ENCODE measurements at regions not wholly inside any gene's neighbourhood (a gene's known extent, or its start where the extent isn't known, plus 50 kb on each side); places are given as distances from the start of the nearest gene placed in this dataset.
"Not testable (repeated sequence)": the region's sequence is repeated elsewhere in the genome, so short reads cannot be mapped to it uniquely, and the experiment has no call there.

DNA sequence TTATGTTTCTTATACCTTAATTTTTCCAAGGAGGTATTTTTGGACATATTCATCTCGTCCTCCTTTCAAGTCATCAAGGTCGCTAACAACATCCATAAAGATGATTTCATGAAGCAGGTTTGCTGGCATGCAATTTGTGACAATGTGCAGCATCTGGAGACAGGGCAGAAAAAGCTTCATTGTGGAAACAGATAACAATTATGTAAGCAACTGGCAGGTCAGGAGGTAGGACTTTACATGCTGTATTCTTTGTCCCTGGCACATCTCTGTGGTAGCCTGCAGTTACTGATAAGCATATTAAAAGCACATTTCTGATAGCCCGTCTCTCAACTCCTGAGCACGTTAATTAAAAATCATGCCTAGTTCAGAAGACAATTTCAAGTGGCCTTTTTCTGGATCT lies 156.8 kb downstream of the LEPR start:
- no peak for DNase-seq
- intact Hi-C loops (cut with DNase I): no loop called here

DNA sequence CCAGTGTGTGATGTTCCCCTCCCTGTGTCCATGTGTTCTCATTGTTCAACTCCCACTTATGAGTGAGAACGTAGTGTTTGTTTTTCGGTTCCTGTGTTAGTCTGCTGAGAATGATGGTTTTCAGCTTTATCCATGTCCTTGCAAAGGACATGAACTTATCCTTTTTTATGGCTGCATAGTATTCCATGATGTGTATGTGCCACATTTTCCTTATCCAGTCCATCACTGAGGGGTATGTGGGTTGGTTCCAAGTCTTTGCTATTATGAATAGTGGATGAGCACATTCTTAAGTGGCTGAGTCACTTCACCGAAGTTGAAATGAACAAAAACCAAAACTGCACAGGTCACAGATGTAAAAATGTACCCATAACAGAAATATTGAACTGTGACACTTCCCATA lies 157.5 kb downstream of the LEPR start:
- intact Hi-C loops (cut with DNase I); DNase-seq: not testable (repeated sequence)

DNA sequence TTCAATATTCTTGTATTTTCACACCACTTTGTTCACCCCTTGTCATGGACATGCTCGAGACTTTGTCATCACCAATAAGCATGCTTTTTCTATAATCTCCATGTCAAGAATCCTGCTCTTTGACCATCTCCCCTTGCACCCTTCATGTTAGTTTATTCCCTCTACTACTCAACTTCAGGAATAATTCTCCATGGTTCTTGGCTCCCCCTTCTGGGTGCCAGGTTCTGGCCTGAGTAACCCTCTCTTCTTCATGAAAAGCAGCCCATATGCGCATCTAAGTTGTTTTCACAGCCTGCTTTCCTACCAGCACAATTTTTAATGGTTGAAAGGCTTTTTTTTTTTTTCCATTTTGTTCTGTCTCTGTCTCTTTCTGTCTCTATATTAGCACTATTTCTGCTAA lies 160.7 kb downstream of the LEPR start:
- intact Hi-C loops (cut with DNase I): no loop called here
- DNase-seq: no peak

DNA sequence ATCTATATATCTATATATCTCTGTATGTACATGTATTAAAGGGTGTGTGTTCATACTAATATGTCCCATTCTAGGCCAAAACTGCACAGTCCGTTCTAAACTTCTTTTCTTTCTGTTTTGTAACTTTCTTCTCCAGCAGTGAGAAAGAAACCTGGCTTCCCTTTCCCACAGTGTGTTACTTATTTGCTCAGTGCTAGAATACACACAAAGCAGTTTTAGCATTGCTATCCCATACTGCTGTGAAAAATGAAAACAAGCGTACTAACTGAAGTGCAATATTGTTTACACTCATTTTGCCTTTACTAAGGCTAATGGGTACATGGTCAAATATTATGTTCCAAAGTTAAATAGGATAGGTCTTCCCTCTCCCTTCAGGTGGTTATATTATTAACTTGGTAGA lies 163.9 kb downstream of the LEPR start:
- intact Hi-C loops (cut with DNase I): no loop called here
- no peak for DNase-seq

DNA sequence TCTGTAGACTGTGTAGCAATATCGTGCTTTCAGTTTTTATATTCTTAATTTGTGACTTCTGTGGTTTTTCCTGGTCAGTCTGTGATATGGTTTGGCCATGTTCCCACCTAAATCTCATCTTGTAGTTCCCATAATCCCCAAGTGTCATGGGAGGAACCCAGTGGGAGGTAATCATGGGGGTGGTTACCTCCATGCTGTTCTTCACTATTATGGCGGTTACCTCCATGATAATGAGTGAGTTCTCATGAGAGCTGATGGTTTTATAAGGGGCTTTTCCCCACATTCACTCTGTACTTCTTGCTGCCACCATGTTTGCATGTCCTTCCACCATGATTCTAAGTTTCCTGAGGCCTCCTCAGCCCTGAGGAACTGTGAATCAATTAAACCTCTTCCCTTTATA lies 169.8 kb downstream of the LEPR start:
- DNase-seq: no peak
- intact Hi-C loops (cut with DNase I): no loop called here

DNA sequence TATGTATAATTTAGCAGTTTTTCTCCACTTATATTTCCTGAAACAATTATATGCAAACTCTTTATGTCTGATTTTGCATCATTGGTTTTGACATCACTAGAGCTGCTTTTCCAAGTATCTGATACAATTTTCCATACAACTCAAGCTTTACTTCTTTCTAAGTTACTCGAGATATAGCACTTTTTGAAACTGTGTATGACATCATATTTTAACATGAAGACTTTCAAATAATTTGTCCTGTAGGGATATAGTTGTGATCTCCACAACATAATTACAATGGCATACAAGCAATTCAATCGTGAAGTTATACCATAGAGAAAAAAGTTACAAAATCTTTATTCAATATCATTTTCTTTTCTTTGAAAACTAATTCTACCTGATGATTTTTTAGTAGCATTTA lies 173.0 kb downstream of the LEPR start:
- no peak for DNase-seq
- intact Hi-C loops (cut with DNase I): no loop called here

DNA sequence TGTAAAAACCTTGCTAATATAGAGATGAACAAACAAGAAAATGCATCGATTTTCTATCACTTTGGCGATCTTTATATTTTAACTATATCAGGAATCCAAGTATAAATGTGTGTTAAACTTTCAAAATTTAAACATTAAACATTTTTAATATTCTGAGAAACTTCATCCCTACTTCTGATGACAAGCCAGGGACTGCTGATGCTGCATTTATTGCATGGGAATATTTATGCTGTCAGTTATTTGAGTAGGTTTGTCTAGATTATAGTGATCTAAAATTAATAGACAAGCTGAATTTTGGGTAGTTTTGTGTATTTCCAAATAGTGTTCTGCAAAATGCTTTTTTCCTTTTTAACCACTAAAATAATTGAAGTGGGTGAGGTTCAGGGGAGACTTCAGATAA lies 175.3 kb downstream of the LEPR start:
- intact Hi-C loops (cut with DNase I): no loop called here

DNA sequence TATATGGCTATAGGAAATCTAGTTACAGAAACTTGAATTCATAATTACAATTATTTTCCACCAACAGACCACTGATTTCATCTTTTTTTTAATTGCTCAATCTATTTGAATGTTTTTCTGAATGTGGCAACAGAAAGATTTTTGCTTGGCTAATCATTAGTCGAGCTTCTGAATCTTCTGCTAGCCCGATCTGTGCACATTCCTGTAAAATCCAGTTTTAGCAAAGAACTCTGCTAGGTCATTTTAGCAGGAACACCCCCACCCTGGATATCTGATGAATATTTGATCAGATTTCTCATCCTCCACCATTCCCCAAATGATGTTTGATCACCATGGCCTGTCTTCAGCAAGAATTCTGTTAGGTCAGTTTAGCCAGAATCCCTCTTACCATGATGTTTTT lies 176.3 kb downstream of the LEPR start:
- no peak for DNase-seq
- intact Hi-C loops (cut with DNase I): no loop called here

More for the DNA sequence above, 175.3 kb downstream of the LEPR start:
- DNase-seq: no peak

DNA sequence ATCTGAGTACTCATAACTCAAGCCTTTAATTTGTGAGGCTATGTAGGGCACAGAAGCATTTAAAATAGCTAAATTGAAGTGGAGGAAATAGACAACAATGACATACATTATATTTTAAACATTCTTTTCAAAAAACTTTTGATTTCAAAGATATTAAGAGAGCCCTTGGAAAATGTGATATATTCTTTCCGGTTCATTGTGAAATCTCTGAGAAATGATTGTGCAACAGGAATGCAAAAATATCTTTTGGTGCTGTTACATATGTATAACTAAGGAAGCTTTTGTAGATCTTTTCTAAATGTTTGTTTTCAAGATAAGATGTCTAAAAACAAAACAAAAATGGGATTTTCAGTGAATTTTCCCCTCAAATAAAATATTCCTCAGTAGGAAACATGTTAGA lies 185.2 kb downstream of the LEPR start:
- no peak for DNase-seq
- intact Hi-C loops (cut with DNase I): no loop called here

DNA sequence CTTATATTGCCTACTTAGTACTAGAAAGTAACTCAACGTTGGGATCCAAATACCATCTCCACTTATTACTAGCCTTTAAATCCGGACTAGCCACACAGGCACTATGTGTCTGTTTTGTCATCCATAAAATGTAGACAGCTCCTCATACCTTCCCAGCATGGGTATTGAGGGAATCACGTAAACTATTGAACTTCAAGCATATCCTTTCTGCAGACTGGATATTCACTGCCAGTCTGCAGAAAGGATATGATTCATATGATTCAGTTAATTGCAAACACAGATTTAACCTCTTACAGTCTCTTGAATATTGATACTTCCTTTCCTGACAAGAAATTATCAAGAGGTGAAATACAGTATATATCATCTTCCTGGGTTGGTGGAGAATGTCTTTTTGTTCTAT lies 186.0 kb downstream of the LEPR start:
- no peak for DNase-seq
- intact Hi-C loops (cut with DNase I): no loop called here

DNA sequence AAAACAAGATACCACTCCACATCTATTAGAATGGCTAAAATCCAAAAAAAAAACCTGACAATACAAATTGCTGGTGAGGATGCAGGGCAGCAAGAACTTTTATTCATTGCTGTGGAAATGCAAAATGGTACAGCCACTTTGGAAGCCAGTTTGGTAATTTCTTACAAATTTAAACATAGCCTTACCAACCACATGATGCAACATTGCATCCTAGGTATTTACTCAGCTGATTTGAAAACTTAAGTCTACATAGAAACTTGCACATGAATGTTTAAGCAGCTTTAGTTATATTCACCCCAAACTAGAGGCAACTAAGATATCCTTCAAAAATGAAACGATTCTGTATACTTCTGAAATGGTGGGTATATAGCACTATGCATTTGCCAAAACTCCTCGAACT lies 178.8 kb upstream of the PDE4B start:
- intact Hi-C loops (cut with DNase I): no loop called here
- no peak for DNase-seq

DNA sequence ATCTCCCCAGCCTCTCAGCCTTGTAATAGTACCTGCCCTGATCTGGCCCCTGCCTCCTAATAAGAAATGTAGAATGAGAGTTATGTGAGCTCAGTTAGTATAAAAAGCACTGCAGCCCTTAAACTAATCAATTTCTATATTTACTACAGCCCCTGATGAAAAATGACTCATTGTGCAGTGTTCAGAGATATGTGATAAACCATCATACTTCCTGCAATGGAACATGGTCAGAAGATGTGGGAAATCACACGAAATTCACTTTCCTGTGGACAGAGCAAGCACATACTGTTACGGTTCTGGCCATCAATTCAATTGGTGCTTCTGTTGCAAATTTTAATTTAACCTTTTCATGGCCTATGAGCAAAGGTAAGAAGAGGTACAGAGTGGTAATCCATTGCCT lies 176.8 kb upstream of the PDE4B start:
- no peak for DNase-seq
- intact Hi-C loops (cut with DNase I): no loop called here

DNA sequence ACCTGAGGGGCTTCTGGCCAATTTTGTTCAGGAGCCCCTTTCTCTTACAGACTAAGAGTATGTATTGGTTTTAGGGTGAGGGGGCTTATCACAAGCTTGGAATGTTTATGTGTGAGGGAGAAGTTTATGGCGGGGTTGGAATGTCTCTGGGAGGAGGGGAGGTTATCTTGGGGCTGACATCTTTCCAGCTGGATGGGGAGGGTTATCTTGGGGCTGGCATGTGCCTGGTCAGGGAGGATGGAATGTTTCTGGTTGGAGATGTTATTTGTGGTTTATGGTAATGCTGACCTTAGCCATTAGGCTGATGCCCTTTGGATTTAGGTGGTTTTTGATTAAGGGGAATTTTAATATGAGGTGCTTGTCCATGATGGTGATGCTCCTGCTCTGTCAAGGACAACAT lies 171.0 kb upstream of the PDE4B start:
- intact Hi-C loops (cut with DNase I); DNase-seq: not testable (repeated sequence)

DNA sequence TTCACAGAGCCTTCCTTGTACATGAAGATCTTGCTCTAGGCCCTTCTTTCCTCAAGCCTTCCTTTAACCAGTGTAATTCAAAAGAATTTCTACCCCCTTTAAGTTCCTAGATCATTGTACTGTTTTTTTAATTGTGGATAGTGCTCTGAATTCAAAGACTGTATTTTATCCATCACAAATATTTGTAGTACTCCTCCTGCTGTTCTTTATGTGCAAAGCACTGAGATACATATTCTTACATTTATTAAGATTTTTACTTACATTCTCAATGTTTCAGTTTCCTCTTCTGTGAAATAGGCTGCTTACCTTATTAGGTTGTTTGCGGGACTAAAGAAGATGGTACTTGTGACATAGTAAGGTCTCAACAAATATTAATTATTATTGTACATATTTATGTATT lies 168.8 kb upstream of the PDE4B start:
- DNase-seq: no peak
- intact Hi-C loops (cut with DNase I): no loop called here

DNA sequence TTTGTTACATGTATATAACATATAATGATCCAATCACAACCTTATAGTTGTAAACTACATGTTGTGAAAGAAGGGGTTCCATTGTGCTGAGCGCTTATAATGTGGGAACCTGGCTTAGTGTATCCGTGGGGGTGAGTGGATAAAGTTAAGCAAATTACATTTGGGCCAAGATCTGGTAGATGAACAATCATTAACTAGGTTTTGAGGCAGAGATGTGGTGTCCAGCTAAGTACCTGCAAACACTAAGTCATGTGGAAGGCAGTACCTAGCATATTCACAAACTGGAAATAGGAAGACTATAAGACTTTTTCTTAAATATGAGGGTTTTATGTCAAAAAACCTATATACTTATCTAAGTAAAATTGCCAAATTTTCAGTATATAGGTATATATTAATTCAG lies 167.2 kb upstream of the PDE4B start:
- intact Hi-C loops (cut with DNase I): no loop called here
- DNase-seq: no peak

DNA sequence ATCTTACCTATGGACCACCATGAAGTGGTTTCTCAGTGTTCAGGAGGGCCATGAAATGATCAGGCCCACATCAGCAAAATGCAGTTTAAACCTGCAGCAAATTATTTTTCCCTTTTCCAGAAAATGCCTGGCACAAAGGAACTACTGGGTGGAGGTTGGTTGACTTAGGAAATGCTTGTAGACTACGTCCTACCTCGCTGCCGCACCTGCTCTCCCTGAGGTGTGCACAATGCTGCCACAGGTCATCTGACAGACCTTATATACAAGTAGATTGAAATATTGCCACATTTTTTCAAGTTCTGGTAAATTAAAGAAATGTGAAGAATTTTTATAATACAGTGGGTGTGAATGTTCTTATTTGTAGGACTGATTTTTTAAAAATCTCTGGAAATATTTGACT lies 166.7 kb upstream of the PDE4B start:
- intact Hi-C loops (cut with DNase I): no loop called here
- DNase-seq: no peak

DNA sequence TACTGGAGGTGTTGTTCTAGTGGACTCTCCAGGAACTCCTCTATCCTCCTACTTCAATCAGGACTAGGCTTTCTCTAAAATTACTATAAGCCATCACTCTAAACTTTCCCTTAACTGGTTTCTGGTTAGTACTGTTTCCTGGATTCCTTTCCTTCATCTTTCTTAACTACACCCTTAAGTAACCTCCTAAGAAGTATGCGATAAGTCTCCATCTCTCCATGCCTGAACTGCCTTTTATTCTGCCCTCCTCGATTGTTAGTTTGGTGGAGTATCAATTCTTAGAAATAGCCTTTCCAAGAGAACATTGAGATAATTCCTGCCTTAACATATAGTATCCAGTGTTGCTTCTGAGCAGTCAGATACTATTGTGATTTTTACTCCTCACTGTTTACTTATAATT lies 162.9 kb upstream of the PDE4B start:
- intact Hi-C loops (cut with DNase I): no loop called here
- DNase-seq: no peak

DNA sequence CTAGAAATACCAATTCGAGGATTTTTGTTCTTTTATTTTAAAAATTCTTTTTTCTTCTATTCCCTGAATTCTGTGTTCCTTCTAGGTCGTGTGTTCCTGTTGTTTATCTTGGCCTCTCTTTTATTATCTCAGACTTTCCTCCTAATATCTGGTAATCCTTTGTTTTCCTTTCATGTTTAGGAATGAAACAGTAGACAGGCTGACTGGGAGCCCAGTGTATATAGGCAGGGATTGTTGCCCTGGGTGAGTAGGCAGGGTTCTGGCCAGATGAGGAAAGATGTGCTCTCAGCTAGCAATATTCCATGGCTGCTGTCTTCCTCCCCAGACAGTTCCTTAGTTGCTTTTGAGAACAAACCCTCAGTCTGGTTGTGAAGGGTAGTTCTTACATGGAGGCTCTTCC lies 161.8 kb upstream of the PDE4B start:
- intact Hi-C loops (cut with DNase I): no loop called here
- DNase-seq: no peak

DNA sequence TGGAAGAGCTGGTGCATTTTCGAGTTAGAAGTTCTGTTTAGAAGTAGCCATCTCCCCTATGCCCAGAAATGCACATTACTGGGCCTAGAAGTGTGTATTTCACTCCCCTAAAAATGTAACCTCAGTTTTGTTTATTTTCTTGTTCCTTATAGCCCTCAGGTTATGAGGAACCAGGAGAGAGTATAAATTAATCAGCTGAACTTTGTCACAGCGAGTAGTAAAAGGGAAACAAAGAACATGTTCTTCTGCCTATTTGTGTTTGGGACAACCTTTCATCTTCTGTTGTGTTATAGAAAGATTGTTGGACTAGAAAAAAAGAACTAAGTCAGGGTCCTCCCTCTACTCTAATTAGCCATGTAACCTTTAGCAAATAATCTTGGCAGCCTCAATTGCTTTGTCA lies 160.5 kb upstream of the PDE4B start:
- intact Hi-C loops (cut with DNase I): no loop called here
- no peak for DNase-seq

DNA sequence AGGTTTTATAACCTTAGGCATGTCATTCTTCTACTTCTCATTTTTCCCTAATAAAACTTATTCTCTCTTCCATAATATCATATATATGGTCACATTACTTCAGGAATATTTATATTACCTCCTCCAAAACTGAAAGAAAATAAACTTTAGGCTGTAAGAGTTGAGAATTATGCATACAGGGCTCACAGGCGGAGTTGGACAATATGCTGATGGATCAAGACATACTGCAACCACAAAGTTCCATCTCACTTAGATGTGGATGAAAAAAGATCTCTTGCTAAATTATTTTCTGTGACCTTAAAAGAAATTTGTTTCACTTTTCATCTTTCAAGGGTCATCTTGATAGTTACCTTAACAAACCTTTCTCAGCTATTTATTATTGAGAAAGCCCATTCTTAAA lies 152.6 kb upstream of the PDE4B start:
- intact Hi-C loops (cut with DNase I): no loop called here
- no peak for DNase-seq

DNA sequence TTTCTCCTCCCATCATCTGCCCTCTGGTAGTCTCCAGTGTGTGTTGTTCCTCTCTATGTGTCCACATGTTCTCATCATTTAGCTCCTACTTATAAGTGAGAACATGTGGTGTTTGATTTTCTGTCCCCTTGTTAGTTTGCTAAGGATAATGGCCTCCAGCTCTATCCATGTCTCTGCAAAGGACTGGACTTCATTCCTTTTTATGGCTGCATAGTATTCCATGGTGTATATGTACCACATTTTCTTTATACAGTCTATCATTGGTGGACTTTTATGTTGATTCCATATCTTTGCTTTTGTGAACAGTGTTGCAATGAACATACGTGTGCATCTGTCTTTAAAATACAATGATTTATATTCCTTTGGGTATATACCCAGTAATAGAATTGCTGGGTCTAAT lies 143.5 kb upstream of the PDE4B start:
- DNase-seq; intact Hi-C loops (cut with DNase I): not testable (repeated sequence)

DNA sequence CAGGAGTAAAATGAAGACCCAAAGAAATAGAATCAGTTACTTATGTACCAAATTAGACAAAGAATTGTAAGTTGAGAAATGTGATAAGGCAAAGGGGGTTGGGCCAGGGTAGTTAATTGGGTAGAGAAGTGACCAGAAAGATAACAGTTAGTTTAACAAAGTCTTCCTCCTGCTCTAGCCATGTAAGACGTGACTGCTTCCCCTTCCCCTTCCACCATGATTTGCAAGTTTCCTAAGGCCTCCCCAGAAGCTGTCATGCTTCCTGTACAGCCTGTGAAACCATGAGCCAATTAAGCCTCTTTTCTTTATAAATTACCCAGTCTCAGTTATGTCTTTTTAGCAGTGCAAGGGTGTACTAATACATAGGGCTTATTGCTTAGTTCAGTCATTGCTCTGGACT lies 142.0 kb upstream of the PDE4B start:
- DNase-seq: no peak
- intact Hi-C loops (cut with DNase I): no loop called here

DNA sequence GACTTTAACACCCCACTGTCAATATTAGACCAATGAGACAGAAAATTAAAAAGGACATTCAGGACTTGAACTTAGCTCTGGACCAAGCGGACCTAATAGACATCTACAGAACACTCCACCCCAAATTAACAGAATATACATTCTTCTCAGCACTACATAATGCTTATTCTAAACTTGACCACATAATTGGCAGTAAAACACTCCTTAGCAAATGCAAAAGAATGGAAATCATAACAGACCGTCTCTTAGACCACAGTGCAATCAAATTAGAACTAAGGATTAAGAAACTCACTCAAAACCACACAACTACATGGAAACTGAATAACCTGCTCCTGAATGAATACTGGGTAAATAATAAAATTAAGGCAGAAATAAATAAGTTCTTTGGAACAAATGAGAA lies 138.2 kb upstream of the PDE4B start:
- DNase-seq; intact Hi-C loops (cut with DNase I): not testable (repeated sequence)

DNA sequence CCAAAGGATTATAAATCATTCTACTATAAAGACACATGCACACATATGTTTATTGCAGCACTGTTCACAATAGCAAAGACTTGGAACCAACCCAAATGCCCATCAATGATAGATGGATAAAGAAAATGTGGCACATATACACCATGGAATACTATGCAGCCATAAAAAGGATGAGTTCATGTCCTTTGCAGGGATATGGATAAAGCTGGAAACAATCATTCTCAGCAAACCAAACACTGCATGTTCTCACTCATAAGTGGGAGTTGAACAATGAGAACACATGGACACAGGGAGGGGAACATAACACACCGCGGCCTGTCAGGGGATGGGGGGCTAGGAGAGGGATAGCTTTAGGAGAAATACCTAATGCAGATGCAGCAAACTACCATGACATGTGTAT lies 135.1 kb upstream of the PDE4B start:
- DNase-seq; intact Hi-C loops (cut with DNase I): not testable (repeated sequence)

Measured in posterior cingulate gyrus (tissue), 11 donors.